H1 (cell line): ENCODE measurements at regions not wholly inside any gene's neighbourhood (a gene's known extent, or its start where the extent isn't known, plus 50 kb on each side); places are given as distances from the start of the nearest gene placed in this dataset.

ENCODE experiments used
- CTCF ChIA-PET: fragments of 300-600 bp; sonication (Branson Sonifier 250); formaldehyde crosslinking; loops from one replicate; lab custom pipeline; 2021; ENCODE audit not compliant: partially characterized antibody; lab: Charles Lee
- POLR2A ChIA-PET: fragments of 300-600 bp; sonication (Branson Sonifier 250); formaldehyde crosslinking; loops from one replicate; lab custom pipeline; 2021; ENCODE audit warnings: inconsistent platforms; ENCODE audit not compliant: partially characterized antibody; lab: Charles Lee
- DNase-seq, 2 experiments: peaks; one replicate each; pipeline versions ENCODE4 v3.0.0 to v3.0.0-alpha.2; 2010 to 2022; ENCODE audit warnings: low spot score in 2 of 2, low read depth in 1 of 2, mixed read lengths in 1 of 2
- FAIRE-seq: peaks from 2 replicates; lab custom pipeline; 2011; peaks lifted over from hg19 to GRCh38; lab: Jason Lieb, UNC
- H2AFZ ChIP-seq: 2 replicates; pipeline ENCODE4 v1.8.1; 2012; ENCODE audit warnings: low read length, inconsistent platforms
- H2AK5ac ChIP-seq: 2 replicates; pipeline ENCODE4 v1.6.1; 2013; ENCODE audit warnings: low read depth, low read length
- H2BK120ac ChIP-seq: replicated peaks from 2 replicates; pipeline ENCODE3; 2013; ENCODE audit warnings: low read depth, low read length, inconsistent platforms
- H2BK12ac ChIP-seq: 2 replicates; pipeline ENCODE4 v1.6.1; 2013; ENCODE audit warnings: low read depth, low read length
- H2BK15ac ChIP-seq: 2 replicates; pipeline ENCODE4 v1.6.1; 2013; ENCODE audit warnings: low read length
- H2BK20ac ChIP-seq: 2 replicates; pipeline ENCODE4 v1.6.1; 2013; ENCODE audit warnings: low read length
- H2BK5ac ChIP-seq: 2 replicates; pipeline ENCODE4 v1.6.1; 2013; ENCODE audit warnings: low read depth, low read length
- H3K14ac ChIP-seq: 2 replicates; pipeline ENCODE4 v1.6.1; 2013; ENCODE audit warnings: inconsistent platforms; ENCODE audit not compliant: insufficient read length
- H3K18ac ChIP-seq: 2 replicates; pipeline ENCODE4 v1.6.1; 2013; ENCODE audit warnings: low read length; ENCODE audit errors: extremely low read depth
- H3K23ac ChIP-seq: 2 replicates; pipeline ENCODE4 v1.6.1; 2013; ENCODE audit warnings: inconsistent platforms; ENCODE audit not compliant: insufficient read length
- H3K23me2 ChIP-seq: 2 replicates; pipeline ENCODE4 v1.6.1; 2013; ENCODE audit warnings: low read depth, low read length
- H3K27ac ChIP-seq: 2 replicates; pipeline ENCODE4 v1.6.1; 2011; ENCODE audit warnings: low read depth, low read length, inconsistent platforms
- H3K27me3 ChIP-seq, 4 experiments: replicated peaks in 1 of 4; 1 replicate in 1 of 4; 2 replicates in 3 of 4; pipeline versions ENCODE4 v1.6.1 to v1.8.1; 2011 to 2013; ENCODE audit warnings: low read length in 3 of 4, mild to moderate bottlenecking in 3 of 4, inconsistent platforms in 2 of 4, mixed read lengths in 2 of 4, moderate library complexity in 1 of 4; ENCODE audit not compliant: control insufficient read depth in 3 of 4, insufficient read depth in 3 of 4; ENCODE audit errors: extremely low read depth in 1 of 4
- H3K36me3 ChIP-seq, 4 experiments: 2 replicates each; pipeline versions ENCODE4 v1.6.1 to v1.8.1; 2011 to 2013; ENCODE audit warnings: mild to moderate bottlenecking in 4 of 4, low read length in 3 of 4, moderate library complexity in 2 of 4, control low read depth in 1 of 4, inconsistent platforms in 1 of 4; ENCODE audit not compliant: insufficient read depth in 4 of 4, control insufficient read depth in 2 of 4
- H3K4ac ChIP-seq: replicated peaks from 2 replicates; pipeline ENCODE3; 2013; ENCODE audit warnings: low read length, low read depth, mixed read lengths, inconsistent platforms; ENCODE audit not compliant: insufficient read length
- H3K4me1 ChIP-seq, 4 experiments: replicated peaks in 1 of 4; 1 replicate in 1 of 4; 2 replicates in 3 of 4; pipeline versions ENCODE4 v1.6.1 to v1.8.1; 2011 to 2013; ENCODE audit warnings: low read length in 3 of 4, inconsistent platforms in 2 of 4, mixed read lengths in 1 of 4; ENCODE audit not compliant: insufficient read depth in 4 of 4, control insufficient read depth in 3 of 4
- H3K4me2 ChIP-seq, 2 experiments: 2 replicates each; pipeline versions ENCODE4 v1.6.1 to v1.8.1; 2011 to 2013; ENCODE audit warnings: low read depth in 2 of 2, low read length in 2 of 2, control low read depth in 1 of 2, inconsistent platforms in 1 of 2, mild to moderate bottlenecking in 1 of 2; ENCODE audit not compliant: insufficient read depth in 1 of 2
- H3K4me3 ChIP-seq, 4 experiments: fragments of 200-600, 300-600 bp in 1 of 4; sonication (generic), shearing (Covaris generic), sonication (Bioruptor Twin) in 1 of 4; 2 replicates each; pipeline versions ENCODE4 v1.5.1 to v1.8.1; 2011 to 2016; ENCODE audit warnings: low read length in 4 of 4, low read depth in 3 of 4, control low read depth in 2 of 4, inconsistent platforms in 2 of 4, mild to moderate bottlenecking in 2 of 4, mixed read lengths in 1 of 4, moderate library complexity in 1 of 4; ENCODE audit not compliant: insufficient read depth in 2 of 4; ENCODE audit errors: extremely low read depth in 1 of 4
- H3K56ac ChIP-seq: replicated peaks from 2 replicates; pipeline ENCODE3; 2013; ENCODE audit warnings: low read depth, mild to moderate bottlenecking, mixed read lengths, low read length, inconsistent platforms; ENCODE audit not compliant: insufficient read length
- H3K79me1 ChIP-seq: 2 replicates; pipeline ENCODE4 v1.6.1; 2013; ENCODE audit warnings: low read depth, low read length, control low read depth
- H3K79me2 ChIP-seq, 2 experiments: 2 replicates each; pipeline versions ENCODE4 v1.6.1 to v1.8.1; 2012 to 2013; ENCODE audit warnings: low read length in 2 of 2, mild to moderate bottlenecking in 2 of 2, inconsistent platforms in 1 of 2; ENCODE audit not compliant: insufficient read depth in 2 of 2, control insufficient read depth in 1 of 2
- H3K9ac ChIP-seq, 4 experiments: replicated peaks in 1 of 4; 1 replicate in 1 of 4; 2 replicates in 3 of 4; pipeline versions ENCODE4 v1.6.1 to v1.8.1; 2011 to 2013; ENCODE audit warnings: low read depth in 3 of 4, low read length in 3 of 4, control low read depth in 2 of 4, mild to moderate bottlenecking in 2 of 4, moderate library complexity in 2 of 4, inconsistent platforms in 1 of 4; ENCODE audit errors: extremely low read depth in 1 of 4
- H3K9me3 ChIP-seq, 2 experiments: 2 replicates each; pipeline versions ENCODE4 v1.6.1 to v1.8.1; 2012 to 2013; ENCODE audit warnings: mild to moderate bottlenecking in 2 of 2, moderate library complexity in 2 of 2, control low read depth in 1 of 2, inconsistent platforms in 1 of 2, low read depth in 1 of 2, low read length in 1 of 2, mixed read lengths in 1 of 2; ENCODE audit not compliant: insufficient read depth in 2 of 2
- H4K20me1 ChIP-seq, 2 experiments: replicated peaks in 1 of 2; 2 replicates each; pipeline versions ENCODE3 to v1.8.1; 2011 to 2013; ENCODE audit warnings: inconsistent platforms in 2 of 2, low read length in 2 of 2, mild to moderate bottlenecking in 1 of 2; ENCODE audit not compliant: insufficient read depth in 2 of 2, control insufficient read depth in 1 of 2
- H4K5ac ChIP-seq: 2 replicates; pipeline ENCODE4 v1.6.1; 2013; ENCODE audit warnings: low read length, low read depth, mixed read lengths, inconsistent platforms; ENCODE audit not compliant: insufficient read length
- H4K8ac ChIP-seq: 2 replicates; pipeline ENCODE4 v1.8.0; 2013; ENCODE audit warnings: mild to moderate bottlenecking, moderate library complexity, low read length, inconsistent platforms; ENCODE audit not compliant: insufficient read depth; ENCODE audit errors: extremely low read depth
- H4K91ac ChIP-seq: replicated peaks from 2 replicates; pipeline ENCODE3; 2013; ENCODE audit warnings: low read length, mixed read lengths, inconsistent platforms; ENCODE audit not compliant: insufficient read length
- CTBP2 ChIP-seq: IDR thresholded peaks from 2 replicates; pipeline ENCODE4 v1.7.0; 2011; ENCODE audit warnings: borderline replicate concordance, mild to moderate bottlenecking, moderate library complexity, mixed read lengths, low read length; ENCODE audit not compliant: insufficient read depth, insufficient read length
- EZH2 ChIP-seq: fragments of 200-600 bp; sonication (generic); IDR thresholded peaks from 2 replicates; pipeline ENCODE4 v1.7.1; 2012; ENCODE audit warnings: low read depth, mild to moderate bottlenecking, moderate library complexity, low read length, inconsistent platforms; ENCODE audit not compliant: severe bottlenecking
- FOSL1 ChIP-seq: IDR thresholded peaks from 2 replicates; pipeline ENCODE4 v1.6.1; 2011; ENCODE audit warnings: mild to moderate bottlenecking, low read depth, low read length, moderate library complexity; ENCODE audit not compliant: insufficient read depth
- GTF2F1 ChIP-seq: IDR thresholded peaks from 2 replicates; pipeline ENCODE4 v1.6.1; 2012; ENCODE audit warnings: low read depth, low read length, improper control_type of control experiment, borderline replicate concordance
- KDM5A ChIP-seq: fragments of 200-600 bp; IDR thresholded peaks from 2 replicates; pipeline ENCODE4 v1.7.1; 2012; ENCODE audit warnings: mild to moderate bottlenecking, low read length, inconsistent platforms, mixed read lengths
- POLR2AphosphoS5 ChIP-seq: IDR thresholded peaks from 2 replicates; pipeline ENCODE4 v1.6.1; 2011; ENCODE audit warnings: low read depth, low read length
- RFX5 ChIP-seq: IDR thresholded peaks from 2 replicates; pipeline ENCODE4 v1.6.1; 2011; ENCODE audit warnings: low read depth, low read length, improper control_type of control experiment, borderline replicate concordance
- RNF2 ChIP-seq: fragments of 200-900, 300-1000 bp; sonication (generic); IDR thresholded peaks from 2 replicates; pipeline ENCODE4 v1.7.1; 2016; ENCODE audit warnings: borderline replicate concordance, low read depth, mild to moderate bottlenecking, antibody characterized with exemption, low read length; ENCODE audit not compliant: poor library complexity, severe bottlenecking; ENCODE audit errors: missing control alignments
- TAF1 ChIP-seq: IDR thresholded peaks from 2 replicates; pipeline ENCODE4 v1.6.1; 2011; ENCODE audit warnings: mild to moderate bottlenecking, low read depth, low read length
- WGBS, 2 experiments: shearing (Covaris generic) in 1 of 2; methylation state at CpG; one replicate each; pipeline versions ENCODE4 v1.1.6 to v1.1.7; 2013 to 2015; ENCODE audit warnings: low lambda C conversion rate in 2 of 2, mixed read lengths in 2 of 2, inconsistent platforms in 1 of 2, low coverage in 1 of 2, missing lambda C conversion rate in 1 of 2; ENCODE audit not compliant: insufficient replicate concordance in 2 of 2, insufficient coverage in 1 of 2, insufficient read length in 1 of 2; ENCODE audit errors: extremely low coverage in 1 of 2, missing lambda C conversion rate in 1 of 2; 5-methylcytosine and 5-hydroxymethylcytosine counted together

GRCh38 chr10:4131407-4132215 lies 346.6 kb upstream of the KLF6 start:
- 0 out of 2 replicates have a peak overlapping the region, but pooled peaks have one; percentile 96 for H2BK15ac ChIP-seq
- H4K5ac ChIP-seq, result no peak overlapping the region
- no peak for FAIRE-seq
- H3K79me1 ChIP-seq, result no peaks in the 10 kb centered on the region
- TF ChIP-seq RFX5, result no peak
- TF ChIP-seq CTBP2, result no peak
- no peak for TF ChIP-seq TAF1
- TF ChIP-seq FOSL1, result no peak
- TF ChIP-seq EZH2, result no peak
- TF ChIP-seq GTF2F1, result no peak
- TF ChIP-seq KDM5A, result no peak
- TF ChIP-seq RNF2, result no peak
- no peak for TF ChIP-seq POLR2AphosphoS5
- H3K56ac ChIP-seq, result no peak overlapping the region
- H3K36me3 ChIP-seq, result no peaks in the 10 kb centered on the region
- no peak for DNase-seq
- no peaks in the 10 kb centered on the region for H3K4me1 ChIP-seq
- H4K8ac ChIP-seq, result no peak overlapping the region
- peak overlapping the region; percentile 95 for H2AK5ac ChIP-seq
- H2BK12ac ChIP-seq, result peak overlapping the region; percentile 82; the same call in 1 of the 2 replicates
- no peak overlapping the region for H3K14ac ChIP-seq
- peak overlapping the region; percentile 50; the same call in 1 of the 2 replicates for H2BK20ac ChIP-seq
- H3K79me2 ChIP-seq, result no peaks in the 10 kb centered on the region
- peak overlapping the region; percentile 73; the same call in 1 of the 2 replicates for H2BK5ac ChIP-seq
- no peak overlapping the region for H3K23ac ChIP-seq
- H3K4me3 ChIP-seq, result no peak overlapping the region
- 92% methylated on average over 5 of the region's 5 CpGs; no CpG with 5 or more reads in 1 of the 2 experiments for WGBS, 2 experiments
- POLR2A ChIA-PET, result no interaction called here
- H2BK120ac ChIP-seq, result no peak overlapping the region
- no peak overlapping the region for H3K4ac ChIP-seq
- CTCF ChIA-PET, result no interaction called here
- no peak overlapping the region for H4K91ac ChIP-seq
- no peak overlapping the region for H3K18ac ChIP-seq
- H3K9me3 ChIP-seq, result no peaks in the 10 kb centered on the region
- H2AFZ ChIP-seq, result no peak overlapping the region
- no peaks in the 10 kb centered on the region for H3K27me3 ChIP-seq
- no peak overlapping the region for H3K4me2 ChIP-seq
- H3K23me2 ChIP-seq, result peaks cover 5% of the 10 kb centered on the region; the same call in 1 of the 2 replicates
- H3K27ac ChIP-seq, result no peak overlapping the region
- H3K9ac ChIP-seq, result no peak overlapping the region
- H4K20me1 ChIP-seq, result peaks cover 0 to 3% of the 10 kb centered on the region in 2 experiments
